RWPE1 (cell line): ENCODE measurements at regions not wholly inside any gene's neighbourhood (a gene's known extent, or its start where the extent isn't known, plus 50 kb on each side); places are given as distances from the start of the nearest gene placed in this dataset.

ENCODE experiments used
- CTCF ChIA-PET: fragments of 350-600 bp; sonication (Branson Sonifier 250); formaldehyde crosslinking; extraction: SDS; loops from one replicate; lab custom pipeline; 2021; lab: Yijun Ruan, JAX
- POLR2A ChIA-PET: fragments of 400-600 bp; formaldehyde crosslinking; extraction: SDS; loops from one replicate; lab custom pipeline; 2020; ENCODE audit warnings: antibody characterized with exemption; ENCODE audit not compliant: low non-redundant PET; lab: Yijun Ruan, JAX
- DNase-seq: peaks from one replicate; pipeline ENCODE4 v3.0.0; 2012; ENCODE audit warnings: low spot score
- H3K27ac ChIP-seq: fragments of 450-650 bp; 2 replicates; pipeline ENCODE4 v1.5.1; 2017
- CTCF ChIP-seq: fragments of 450-650 bp; conservative IDR thresholded peaks from 2 replicates; pipeline ENCODE4 v1.5.1; 2017; ENCODE audit warnings: low read depth, mild to moderate bottlenecking

GRCh38 chr6:15792842-15793241 lies 130.0 kb upstream of the DTNBP1 start:
- ChIA-PET CTCF (no interaction called here), POLR2A (no interaction called here)
- DNase-seq, result no peak
- no peak for TF ChIP-seq CTCF
- H3K27ac ChIP-seq, result no peak overlapping the region

- H3K27ac ChIP-seq, result no peak overlapping the region
- CTCF ChIA-PET, result no interaction called here
- DNase-seq, result no peak
- POLR2A ChIA-PET, result no interaction called here
- no peak for TF ChIP-seq CTCF
Measured at GRCh38 chr6:15791448-15792181, 128.8 kb upstream of the DTNBP1 start.

- ChIA-PET POLR2A (no interaction called here), CTCF (interaction anchor here (0.7 kb wide), 1 partner anchor 18 kb away, joined by 3 read pairs; no protein-coding TSS in a partner anchor)
- no peak for TF ChIP-seq CTCF
- DNase-seq, result no peak
- no peak overlapping the region for H3K27ac ChIP-seq
Measured at GRCh38 chr6:15790116-15790515, 127.3 kb upstream of the DTNBP1 start.

GRCh38 chr6:15786846-15787245 lies 124.0 kb upstream of the DTNBP1 start:
- H3K27ac ChIP-seq, result no peak overlapping the region
- no peak for TF ChIP-seq CTCF
- CTCF ChIA-PET, result no interaction called here
- DNase-seq, result no peak
- POLR2A ChIA-PET, result no interaction called here

GRCh38 chr6:15783484-15783883 lies 120.7 kb upstream of the DTNBP1 start:
- H3K27ac ChIP-seq, result no peak overlapping the region
- ChIA-PET POLR2A (no interaction called here), CTCF (no interaction called here)
- DNase-seq, result no peak
- no peak for TF ChIP-seq CTCF

- POLR2A ChIA-PET, result no interaction called here
Measured at GRCh38 chr6:15781890-15782289, 119.1 kb upstream of the DTNBP1 start.

More at GRCh38 chr6:15781890-15782289, 119.1 kb upstream of the DTNBP1 start:
- DNase-seq, result no peak
- TF ChIP-seq CTCF, result no peak
- no peak overlapping the region for H3K27ac ChIP-seq
- CTCF ChIA-PET, result no interaction called here
